GM18511 (cell line): ENCODE measurements at regions not wholly inside any gene's neighbourhood (a gene's known extent, or its start where the extent isn't known, plus 50 kb on each side); places are given as distances from the start of the nearest gene placed in this dataset.
"Not testable (repeated sequence)": the region's sequence is repeated elsewhere in the genome, so short reads cannot be mapped to it uniquely, and the experiment has no call there.

Source experiments
- ATAC-seq: cut with Tn5 transposase; IDR thresholded peaks from one replicate; pipeline ENCODE4 v1.9.1; 2021; ENCODE audit warnings: mild to moderate bottlenecking, moderate library complexity; ENCODE audit not compliant: unreplicated experiment

DNA sequence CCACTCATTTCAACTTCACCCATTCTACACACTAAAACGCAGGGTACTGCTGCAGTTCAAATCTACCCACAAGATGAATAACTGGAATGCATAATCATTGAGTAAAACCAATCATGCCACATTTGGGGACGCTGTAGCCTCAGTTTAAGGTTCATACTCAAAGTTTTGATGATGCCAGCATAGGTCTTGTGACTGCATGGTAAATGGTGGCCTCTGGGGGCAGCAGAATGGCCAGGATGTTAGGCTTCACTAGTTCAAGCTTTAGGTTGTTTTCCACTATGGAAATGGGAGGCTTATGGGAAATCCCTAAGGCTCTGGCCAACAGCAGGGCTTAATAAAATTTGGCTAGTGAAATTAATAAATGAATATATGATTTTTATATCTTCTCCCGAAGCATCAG is 104.3 kb upstream of the TSC22D2 start:
- peak; percentile 83 for ATAC-seq

DNA sequence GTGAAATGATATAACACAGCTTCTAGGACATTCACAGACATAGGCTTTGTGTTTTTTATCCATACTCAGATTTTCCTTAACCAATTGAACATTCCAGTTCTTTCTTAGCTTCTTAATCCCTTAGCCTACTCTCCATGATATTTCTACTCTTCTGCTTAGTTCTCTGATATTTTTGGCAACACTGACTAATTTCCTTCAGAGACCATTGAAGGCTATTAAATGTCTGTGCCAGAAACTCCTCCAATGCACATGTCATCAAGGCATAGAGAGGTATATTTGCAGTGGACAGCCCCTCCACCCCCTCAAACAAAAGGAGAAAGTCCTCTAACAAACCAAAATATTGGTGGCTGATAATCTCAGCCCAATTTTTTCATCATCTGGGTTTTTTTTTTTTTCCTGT is 105.9 kb upstream of the TSC22D2 start:
- no peak for ATAC-seq

DNA sequence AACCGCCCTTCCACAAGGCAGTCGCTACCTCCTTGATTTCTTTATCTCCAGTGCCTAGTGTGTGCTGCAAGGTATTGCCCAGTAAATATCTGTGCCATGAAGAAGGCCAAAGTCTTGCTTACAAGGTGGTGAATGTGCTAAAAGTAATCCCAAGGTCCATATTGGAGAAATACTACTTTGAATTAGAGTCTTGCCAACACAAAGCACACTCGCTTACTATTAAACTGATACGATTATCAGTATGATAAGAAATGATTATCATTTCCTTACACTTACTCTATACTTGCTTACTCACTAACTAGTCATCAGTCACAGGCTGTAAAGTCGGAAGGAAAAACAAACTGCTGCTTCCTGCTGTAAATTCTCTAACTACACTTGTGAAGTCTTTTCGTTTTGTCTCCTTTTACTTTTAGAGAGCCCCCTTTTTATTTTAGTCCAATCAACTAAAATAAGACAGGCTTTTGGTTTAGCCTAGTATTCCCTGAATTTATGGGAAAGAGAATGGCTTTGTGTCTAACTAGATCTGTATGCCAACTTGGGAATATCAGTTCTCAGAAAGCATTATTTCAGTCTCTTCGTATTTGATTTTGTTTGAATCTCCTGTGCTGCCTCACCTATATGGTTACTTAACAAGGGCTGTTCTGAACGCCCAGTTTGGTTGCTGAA is 107.1 kb upstream of the TSC22D2 start:
- no peak for ATAC-seq

DNA sequence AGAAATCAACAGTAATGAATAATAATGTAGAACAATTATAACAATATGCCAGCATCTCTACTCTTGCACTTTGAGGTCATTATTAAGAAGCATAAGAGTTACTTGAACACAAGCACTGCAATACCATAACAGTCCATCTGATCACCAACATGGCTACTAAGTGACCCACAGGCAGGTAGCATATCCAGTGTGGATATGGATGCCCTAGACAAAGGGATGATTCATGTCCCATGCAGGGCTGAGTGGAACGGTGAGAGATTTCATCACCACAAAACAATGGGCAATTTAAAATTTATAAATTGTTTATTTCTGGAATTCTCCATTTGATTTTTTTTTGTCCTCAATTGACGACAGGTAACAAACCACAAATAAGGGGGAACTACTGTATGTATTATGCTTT is 107.7 kb upstream of the TSC22D2 start:
- ATAC-seq, result no peak

DNA sequence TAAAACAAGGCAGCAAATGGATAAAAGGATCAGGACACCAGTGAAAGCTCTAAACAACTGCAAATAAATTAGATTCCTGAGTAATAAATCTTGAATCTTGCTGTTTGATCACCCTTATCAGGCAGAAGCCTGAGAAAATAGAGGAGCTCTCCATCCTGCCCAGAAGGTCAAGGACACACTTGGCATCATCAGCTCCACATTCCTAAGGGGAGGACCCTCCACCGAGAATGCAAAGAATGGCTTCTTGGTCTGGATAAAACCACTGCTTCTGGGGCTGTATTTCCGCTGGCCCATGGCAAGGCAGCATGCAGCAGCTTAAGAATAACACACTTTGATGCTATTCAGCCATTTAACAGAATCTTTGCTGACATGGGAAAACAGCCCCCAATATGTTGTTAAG is 108.9 kb upstream of the TSC22D2 start:
- ATAC-seq, result no peak

DNA sequence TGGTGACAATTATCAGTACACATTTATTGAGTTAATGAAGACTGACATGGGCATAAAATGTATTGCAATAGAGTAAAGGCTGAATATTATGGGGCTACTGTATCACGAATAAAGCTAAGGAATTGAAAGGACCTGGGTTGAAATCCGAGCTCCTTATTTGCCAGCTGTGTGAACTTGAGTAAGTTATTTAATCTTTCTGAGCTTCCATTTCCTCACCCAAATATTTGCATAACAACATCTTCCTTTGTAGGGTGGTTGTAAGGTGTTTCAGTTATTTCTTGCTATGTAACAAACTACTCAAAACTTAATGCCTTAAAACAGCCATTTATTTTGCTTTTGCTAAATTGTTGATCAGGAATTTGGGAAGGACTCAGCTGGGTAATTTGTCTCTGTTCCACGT is 111.1 kb upstream of the TSC22D2 start:
- ATAC-seq, result no peak

DNA sequence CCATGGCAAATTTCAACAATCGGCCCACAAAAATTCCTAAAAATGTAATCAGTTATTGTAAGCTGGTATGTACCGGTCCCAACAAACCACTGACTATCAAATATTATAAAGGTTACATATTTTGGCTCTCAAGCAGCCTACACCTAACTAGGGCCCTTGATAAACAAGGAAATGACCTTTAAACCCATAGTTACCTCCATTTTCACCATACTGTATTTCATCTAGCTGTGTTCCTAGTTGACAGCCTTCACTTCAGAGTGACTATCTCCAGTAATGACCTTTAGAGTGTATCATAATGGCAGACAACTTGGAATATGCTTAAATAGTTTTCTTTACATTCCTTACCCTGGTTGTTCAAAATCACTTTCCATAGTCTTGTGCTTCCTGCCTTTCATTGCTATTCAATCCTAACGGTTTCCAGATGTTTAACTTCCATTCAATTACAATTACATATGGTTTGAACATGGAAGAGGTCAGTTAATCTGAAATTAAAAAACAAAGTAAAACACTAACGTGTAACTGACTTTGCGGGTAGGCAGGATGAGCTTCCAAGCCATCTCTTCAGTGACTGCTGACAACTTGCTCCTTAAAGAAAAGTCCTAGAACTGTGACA is 111.9 kb upstream of the TSC22D2 start:
- ATAC-seq, result no peak

DNA sequence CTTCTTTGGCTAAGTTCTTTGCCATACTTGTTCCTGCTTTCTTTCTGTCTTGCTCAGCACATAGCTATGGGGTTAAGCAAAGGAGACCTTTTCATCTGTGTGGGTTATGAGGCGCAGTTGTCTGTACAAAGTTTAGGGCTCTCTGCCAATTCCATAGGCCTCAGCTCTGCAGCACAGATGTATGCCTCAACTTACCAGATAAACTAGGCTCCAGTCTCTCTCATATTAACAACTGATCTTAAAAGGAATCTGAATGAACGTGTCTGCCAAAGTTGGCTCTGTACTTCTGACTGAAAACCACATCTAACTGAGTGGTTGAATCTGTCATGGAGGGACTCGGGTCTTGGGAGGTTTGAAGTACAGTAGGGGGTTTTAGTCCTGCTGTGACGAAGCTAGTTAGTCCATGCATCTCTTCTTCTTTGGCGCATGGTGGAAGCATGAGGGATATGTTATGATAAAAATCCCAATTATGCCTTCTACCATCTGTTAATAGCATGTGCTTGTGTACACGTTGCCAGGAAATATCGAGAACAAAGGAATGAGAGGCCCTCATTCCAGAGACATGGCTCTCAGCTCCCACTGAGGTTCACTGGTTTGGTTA is 114.6 kb upstream of the TSC22D2 start:
- no peak for ATAC-seq

DNA sequence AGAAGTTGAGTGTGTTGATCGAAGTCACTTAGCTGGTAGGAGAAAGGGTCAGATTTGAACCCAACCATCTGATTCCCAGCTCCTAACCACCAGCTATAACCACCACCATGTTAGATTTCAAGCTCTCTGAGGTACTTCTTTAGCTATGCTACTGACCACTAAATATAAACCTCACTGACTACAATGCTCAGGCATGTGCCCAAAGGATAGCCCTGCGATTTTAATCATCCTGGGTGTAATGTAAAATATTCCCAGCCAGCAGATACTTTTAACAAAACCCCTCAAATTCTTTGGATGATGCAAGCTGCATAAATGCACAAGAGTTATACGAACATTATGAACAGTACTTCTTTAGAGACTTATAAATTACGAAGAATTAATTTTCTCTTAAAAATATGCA is 115.2 kb upstream of the TSC22D2 start:
- ATAC-seq, result no peak

DNA sequence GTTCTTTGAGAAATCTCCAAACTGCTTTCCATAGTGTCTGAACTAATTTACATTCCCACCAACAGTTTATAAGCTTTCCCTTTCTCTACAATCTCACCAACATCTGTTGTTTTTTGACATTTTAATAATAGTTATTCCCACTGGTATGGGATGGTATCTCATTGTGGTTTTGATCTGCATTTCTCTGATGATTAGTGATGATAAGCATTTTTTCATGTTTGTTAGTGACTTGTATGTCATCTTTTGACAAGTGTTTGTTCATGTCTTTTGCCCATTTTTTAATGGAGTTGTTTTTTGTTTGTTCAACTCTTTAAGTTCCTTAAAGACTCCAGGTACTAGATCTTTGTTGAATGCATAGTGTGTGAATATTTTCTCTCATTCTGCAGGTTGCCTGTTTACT is 116.6 kb upstream of the TSC22D2 start:
- no peak for ATAC-seq

DNA sequence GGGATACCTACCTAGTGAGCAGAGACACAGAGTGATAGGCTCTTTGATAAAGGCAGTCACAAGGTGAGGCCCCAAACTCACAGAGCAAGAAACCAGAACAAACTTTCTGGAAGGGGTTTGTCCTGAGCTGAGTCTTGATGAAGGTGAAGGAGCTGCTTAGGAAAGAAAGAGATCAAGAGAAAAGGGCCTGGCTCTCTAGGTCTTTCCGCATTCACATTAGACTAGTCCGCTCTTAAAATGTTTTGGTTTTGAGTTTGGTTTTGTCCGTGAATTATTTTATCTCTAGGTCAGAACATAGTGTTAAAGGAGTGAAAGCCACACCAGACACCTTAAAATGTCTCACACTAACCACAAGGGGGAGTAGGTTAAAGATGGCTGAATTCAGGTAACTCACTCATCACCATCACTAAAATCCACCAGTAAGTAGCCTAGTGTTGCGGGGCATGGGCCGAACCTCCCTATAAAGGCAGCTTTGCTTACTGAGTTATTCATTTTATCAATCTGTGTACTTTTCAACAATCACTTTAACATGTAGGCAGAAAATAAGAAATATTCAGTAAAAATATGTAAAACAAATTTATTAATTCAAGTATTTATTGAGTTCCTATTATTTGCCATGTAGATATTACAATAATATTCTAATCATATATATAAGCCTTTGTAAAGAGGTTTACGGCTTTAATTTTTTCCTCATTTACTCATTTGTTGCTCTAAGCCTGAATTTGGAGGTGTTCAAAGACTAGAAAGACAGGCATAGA is 121.5 kb upstream of the TSC22D2 start:
- ATAC-seq, result peak; percentile 82

DNA sequence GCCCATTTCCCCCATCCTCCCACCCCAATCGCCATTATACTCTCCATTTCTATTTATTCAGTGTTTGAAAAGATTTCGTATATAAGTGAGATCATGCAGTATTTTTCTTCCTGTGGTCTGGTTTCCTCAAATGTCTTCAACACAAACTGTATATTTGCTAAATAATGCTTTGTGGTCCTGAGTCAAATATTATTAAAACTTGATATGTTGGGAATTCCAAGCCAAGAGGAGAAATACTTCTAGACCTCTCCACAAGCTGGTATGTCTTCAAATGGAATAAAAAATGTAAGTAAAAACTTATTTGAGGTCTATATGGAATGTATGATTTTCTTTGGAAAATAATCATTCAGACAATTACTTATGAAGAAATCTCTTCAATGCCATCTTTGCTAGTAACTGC is 122.5 kb upstream of the TSC22D2 start:
- ATAC-seq, result no peak

DNA sequence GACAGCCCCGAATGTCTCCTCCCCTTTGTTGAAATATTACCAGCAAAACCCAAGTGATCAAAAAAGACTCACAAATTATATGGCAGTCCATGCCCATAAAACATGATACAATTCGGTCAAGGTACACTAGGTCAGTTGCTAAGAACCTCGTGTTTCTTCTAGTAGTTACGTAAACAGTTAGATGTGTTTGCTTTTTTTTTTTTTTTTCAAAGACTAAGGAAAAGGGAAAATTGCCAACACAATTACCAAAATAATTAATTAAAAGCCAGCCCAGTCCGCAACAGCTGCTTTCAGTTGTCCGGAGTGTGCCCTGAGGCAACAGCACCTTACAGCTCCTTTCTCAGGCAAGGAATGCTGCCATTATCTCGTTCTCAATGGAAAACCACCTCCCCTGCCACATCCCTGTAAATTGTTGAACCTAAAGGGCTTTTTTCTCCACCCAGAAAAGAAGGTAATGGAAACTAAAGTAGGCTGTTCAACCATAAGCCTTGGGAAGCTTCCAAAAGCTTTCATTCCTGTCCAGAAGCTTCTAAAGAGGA is 129.2 kb upstream of the TSC22D2 start:
- ATAC-seq, result no peak

DNA sequence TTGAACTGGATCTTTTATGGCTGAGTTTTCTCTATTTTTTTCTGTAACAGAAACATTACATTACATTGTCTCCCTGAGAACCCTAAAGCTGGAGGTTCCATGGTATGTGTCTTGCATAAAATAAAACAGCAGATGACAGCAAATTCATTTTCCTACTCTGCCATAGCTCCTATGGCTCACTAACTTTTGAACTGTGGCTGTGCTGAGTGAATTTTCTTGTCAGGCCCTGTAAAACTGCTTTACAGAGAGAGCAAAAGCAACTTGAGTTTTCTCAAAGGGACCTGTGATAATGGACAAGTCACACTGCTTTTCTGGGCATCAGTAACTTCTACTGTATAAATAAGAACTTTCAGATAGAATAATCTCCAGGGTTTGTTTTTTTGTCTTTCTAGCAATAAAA is 129.9 kb upstream of the TSC22D2 start:
- ATAC-seq, result no peak

DNA sequence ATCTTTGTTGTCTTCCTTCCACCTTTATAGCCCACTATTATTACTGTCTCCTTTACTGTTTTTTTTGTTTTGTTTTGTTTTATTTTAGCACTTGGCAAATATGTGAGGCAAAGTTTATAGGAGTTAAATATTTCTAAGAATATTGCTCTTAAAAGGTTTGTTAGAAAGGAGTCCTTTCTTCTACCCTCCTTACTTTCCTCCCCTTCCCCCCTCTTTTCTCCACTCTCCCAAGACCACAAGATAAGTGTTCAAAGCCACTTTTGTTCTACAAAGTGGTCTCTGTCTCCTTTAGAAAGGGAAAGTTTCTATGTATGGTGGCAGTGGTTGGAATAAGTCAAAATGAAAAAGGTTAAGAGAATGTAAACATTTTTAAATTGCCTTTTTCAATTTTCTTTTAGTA is 130.7 kb upstream of the TSC22D2 start:
- ATAC-seq, result no peak

DNA sequence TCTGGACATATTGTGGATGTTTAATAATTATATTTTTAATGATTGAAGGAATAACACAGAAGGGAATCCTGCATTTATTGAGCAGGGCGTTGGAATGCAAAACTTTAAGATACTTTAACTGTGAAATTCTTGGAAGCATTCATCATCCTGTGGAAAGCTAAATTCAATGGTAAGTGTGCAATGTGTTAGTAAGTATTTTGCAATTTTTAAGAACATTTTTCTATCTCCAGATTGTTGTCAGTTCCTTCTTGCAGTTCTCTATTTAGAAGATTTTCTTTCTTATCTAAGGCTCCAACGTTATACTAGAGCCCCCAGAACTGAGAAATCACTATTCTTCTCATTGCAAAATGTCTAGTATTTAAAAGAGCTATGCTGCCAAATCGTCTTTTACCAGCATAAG is 132.2 kb upstream of the TSC22D2 start:
- ATAC-seq, result no peak

DNA sequence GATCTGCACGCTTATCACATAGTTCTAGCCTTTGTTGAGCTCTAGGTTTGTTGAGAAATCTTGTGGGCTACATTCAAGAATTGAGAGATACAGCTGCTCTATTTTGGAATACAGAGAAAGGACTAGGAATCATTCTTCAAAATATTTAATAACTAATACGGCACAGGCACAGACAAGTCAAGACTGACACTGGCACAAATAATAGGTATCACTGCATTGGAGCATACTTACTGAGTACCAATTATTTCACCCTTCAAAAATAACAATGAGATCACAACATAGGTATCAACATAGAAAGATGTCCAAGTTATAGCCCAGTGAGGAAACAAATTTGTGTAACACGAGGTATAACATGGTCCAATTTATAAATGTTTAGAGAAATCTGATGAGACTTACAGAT is 133.7 kb upstream of the TSC22D2 start:
- no peak for ATAC-seq

DNA sequence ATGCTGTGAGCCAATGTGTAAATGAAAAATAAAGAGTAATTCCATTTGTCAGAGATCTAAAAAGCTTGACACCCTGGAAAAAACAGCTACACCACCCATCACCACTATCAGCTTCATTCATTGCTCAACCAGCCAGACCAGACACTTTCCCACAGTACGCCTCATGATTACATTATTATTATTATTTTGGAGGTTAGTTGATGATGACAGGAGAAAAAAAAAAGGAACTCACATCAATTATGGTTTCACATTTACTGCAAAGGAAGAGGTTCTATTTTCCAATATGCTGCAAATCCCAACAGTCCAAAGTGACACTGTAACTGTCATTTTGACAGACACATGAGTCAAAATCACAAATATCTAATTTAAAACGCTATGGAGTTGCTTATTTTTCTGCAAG is 134.7 kb upstream of the TSC22D2 start:
- no peak for ATAC-seq

DNA sequence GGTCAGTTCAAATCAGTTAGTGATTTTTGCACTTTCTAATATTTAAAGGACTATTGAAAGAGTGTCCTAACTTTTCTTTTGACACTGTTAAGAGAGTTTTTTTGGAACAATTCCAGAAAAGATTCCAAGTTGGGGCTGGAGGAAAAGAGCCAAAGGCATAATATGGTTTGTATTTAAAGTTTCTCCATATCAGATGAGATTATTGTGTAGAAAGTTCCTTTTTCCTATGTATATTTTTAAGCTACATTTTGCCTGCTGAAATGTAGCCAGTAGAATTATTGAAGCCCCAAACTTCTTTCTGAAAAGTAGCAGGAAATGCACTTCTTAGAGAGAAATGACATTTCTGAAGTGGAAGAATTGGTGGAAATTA is 136.5 kb upstream of the TSC22D2 start:
- ATAC-seq, result no peak

DNA sequence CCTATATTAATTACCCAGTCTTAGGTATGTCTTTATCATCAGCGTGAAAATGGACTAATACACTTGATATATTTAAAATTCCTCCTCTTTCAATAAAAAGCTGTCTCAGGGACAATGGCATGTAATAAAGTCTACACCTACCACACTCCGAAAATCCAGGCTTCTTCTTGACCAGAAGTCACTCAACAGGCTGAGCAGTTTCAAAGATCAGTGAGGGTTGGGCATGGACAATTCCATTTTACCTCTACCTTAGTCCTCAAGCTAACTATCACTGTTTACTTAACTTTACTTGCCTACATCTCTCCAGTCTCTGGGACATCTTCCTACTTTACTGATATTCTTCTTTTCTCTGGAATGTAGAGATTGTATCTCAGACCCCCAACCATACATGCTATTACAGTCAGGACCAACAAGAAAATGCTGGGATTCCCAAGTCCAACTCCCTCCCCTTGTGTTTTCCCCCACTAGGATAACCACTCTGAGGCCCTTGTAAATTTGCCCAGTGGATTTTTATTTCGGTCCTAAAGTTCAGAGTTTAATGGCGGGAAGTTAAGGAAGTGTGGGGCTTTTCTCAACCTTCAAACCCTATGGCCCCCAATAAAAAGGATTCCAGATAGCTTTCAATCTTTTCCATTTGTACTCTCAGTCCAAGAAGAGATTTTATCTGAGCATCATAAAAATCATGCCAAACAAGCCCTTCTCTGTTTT is 137.1 kb upstream of the TSC22D2 start:
- no peak for ATAC-seq

DNA sequence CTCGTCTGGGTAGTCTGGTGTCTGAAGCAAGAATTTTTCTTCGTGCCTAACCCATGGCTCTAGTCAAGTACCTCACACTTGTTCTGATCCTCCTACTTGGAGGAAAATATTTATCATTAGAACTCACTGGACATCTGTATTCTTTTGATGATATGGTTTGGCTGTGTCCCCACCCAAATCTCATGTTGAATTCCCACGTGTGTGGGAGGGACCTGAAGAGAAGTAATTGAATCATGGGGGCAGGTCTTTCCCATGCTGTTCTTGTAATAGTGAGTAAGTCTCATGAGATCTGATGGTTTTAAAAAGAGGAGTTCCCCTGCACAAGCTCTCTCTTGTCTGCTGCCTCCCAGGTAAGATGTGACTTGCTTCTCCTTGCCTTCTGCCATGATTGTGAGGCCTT is 137.7 kb upstream of the TSC22D2 start:
- not testable (repeated sequence) for ATAC-seq
